WTC11 (cell line): ENCODE measurements at regions not wholly inside any gene's neighbourhood (a gene's known extent, or its start where the extent isn't known, plus 50 kb on each side); places are given as distances from the start of the nearest gene placed in this dataset.

Source experiments
- ELF4 ChIP-seq: sonication (generic); formaldehyde crosslinking; IDR thresholded peaks from 2 replicates; pipeline ENCODE4 v1.8.1; 2022; ENCODE audit warnings: low read depth, mild to moderate bottlenecking, moderate library complexity, missing genetic modification reagents
- EMX1 ChIP-seq: fragments of 250-450 bp; sonication (Bioruptor Pico); IDR thresholded peaks from 2 replicates; pipeline ENCODE4 v1.8.0; 2021; ENCODE audit warnings: mild to moderate bottlenecking
- ESRRA ChIP-seq: sonication (generic); formaldehyde crosslinking; IDR thresholded peaks from 2 replicates; pipeline ENCODE4 v1.8.1; 2022; ENCODE audit warnings: mild to moderate bottlenecking, missing genetic modification reagents, borderline replicate concordance
- JAZF1 ChIP-seq: fragments of 250-450 bp; sonication (Bioruptor Pico); IDR thresholded peaks from 2 replicates; pipeline ENCODE4 v1.9.0; 2021; ENCODE audit warnings: moderate library complexity, mild to moderate bottlenecking, inconsistent platforms
- KAT7 ChIP-seq: sonication (generic); formaldehyde crosslinking; IDR thresholded peaks from 2 replicates; pipeline ENCODE4 v1.8.1; 2023; ENCODE audit warnings: missing genetic modification reagents, mild to moderate bottlenecking, borderline replicate concordance
- NR2C2 ChIP-seq: sonication (generic); formaldehyde crosslinking; IDR thresholded peaks from 2 replicates; pipeline ENCODE4 v1.8.0; 2022; ENCODE audit warnings: mild to moderate bottlenecking, missing genetic modification reagents
- TEAD4 ChIP-seq: sonication (generic); formaldehyde crosslinking; IDR thresholded peaks from 2 replicates; pipeline ENCODE4 v1.8.0; 2022; ENCODE audit warnings: mild to moderate bottlenecking, missing genetic modification reagents
- ZNF263 ChIP-seq: sonication (generic); formaldehyde crosslinking; IDR thresholded peaks from 2 replicates; pipeline ENCODE4 v1.8.1; 2022; ENCODE audit warnings: low read depth, mild to moderate bottlenecking, moderate library complexity, missing genetic modification reagents
- TF ChIP-seq, protein P1 (sequence below): fragments of 200-600 bp; IDR thresholded peaks from 2 replicates; pipeline ENCODE4 v1.8.0; 2022; ENCODE audit warnings: antibody characterized with exemption
- TF ChIP-seq, protein P2 (sequence below): sonication (generic); formaldehyde crosslinking; conservative IDR thresholded peaks from 2 replicates; pipeline ENCODE4 v1.8.1; 2022; ENCODE audit warnings: mild to moderate bottlenecking, missing genetic modification reagents
- TF ChIP-seq, protein P3 (sequence below): sonication (generic); formaldehyde crosslinking; IDR thresholded peaks from 2 replicates; pipeline ENCODE4 v1.8.0; 2022; ENCODE audit warnings: mild to moderate bottlenecking, missing genetic modification reagents
- TF ChIP-seq, protein P4 (sequence below): sonication (generic); formaldehyde crosslinking; IDR thresholded peaks from 2 replicates; pipeline ENCODE4 v1.8.1; 2022; ENCODE audit warnings: missing genetic modification reagents, borderline replicate concordance

DNA sequence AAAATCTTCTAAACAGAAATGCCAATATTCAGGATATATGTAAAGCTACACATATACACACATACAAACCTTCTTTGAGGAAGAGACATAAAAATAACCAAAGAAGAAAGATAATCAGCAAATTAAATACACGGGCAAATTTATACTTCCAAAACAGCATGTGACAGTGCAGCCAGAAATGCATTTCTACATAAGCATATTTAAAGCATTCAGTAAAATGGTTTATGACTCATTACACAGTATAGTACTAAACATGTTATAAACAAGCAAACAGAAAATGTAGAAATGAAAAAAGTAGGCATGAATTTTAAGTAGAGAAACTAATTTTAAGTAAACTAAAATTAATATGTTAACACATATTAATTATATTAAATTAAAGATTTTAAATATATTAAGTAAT is 1717.2 kb downstream of the OTOL1 start:
- TF ChIP-seq, protein P1, sequence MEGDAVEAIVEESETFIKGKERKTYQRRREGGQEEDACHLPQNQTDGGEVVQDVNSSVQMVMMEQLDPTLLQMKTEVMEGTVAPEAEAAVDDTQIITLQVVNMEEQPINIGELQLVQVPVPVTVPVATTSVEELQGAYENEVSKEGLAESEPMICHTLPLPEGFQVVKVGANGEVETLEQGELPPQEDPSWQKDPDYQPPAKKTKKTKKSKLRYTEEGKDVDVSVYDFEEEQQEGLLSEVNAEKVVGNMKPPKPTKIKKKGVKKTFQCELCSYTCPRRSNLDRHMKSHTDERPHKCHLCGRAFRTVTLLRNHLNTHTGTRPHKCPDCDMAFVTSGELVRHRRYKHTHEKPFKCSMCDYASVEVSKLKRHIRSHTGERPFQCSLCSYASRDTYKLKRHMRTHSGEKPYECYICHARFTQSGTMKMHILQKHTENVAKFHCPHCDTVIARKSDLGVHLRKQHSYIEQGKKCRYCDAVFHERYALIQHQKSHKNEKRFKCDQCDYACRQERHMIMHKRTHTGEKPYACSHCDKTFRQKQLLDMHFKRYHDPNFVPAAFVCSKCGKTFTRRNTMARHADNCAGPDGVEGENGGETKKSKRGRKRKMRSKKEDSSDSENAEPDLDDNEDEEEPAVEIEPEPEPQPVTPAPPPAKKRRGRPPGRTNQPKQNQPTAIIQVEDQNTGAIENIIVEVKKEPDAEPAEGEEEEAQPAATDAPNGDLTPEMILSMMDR, result no peak
- no peak for TF ChIP-seq ELF4 (CRISPR knock-in tag)
- TF ChIP-seq, protein P2, sequence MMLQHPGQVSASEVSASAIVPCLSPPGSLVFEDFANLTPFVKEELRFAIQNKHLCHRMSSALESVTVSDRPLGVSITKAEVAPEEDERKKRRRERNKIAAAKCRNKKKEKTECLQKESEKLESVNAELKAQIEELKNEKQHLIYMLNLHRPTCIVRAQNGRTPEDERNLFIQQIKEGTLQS (CRISPR knock-in tag), result no peak
- TF ChIP-seq, protein P3, sequence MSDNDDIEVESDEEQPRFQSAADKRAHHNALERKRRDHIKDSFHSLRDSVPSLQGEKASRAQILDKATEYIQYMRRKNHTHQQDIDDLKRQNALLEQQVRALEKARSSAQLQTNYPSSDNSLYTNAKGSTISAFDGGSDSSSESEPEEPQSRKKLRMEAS, result no peak
- TF ChIP-seq NR2C2 (CRISPR knock-in tag), result no peak
- TF ChIP-seq, protein P4, sequence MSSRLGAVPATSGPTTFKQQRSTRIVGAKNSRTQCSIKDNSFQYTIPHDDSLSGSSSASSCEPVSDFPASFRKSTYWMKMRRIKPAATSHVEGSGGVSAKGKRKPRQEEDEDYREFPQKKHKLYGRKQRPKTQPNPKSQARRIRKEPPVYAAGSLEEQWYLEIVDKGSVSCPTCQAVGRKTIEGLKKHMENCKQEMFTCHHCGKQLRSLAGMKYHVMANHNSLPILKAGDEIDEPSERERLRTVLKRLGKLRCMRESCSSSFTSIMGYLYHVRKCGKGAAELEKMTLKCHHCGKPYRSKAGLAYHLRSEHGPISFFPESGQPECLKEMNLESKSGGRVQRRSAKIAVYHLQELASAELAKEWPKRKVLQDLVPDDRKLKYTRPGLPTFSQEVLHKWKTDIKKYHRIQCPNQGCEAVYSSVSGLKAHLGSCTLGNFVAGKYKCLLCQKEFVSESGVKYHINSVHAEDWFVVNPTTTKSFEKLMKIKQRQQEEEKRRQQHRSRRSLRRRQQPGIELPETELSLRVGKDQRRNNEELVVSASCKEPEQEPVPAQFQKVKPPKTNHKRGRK, result no peak
- no peak for TF ChIP-seq EMX1 (CRISPR knock-in tag)
- TF ChIP-seq KAT7, result no peak
- no peak for TF ChIP-seq TEAD4 (CRISPR knock-in tag)
- no peak for TF ChIP-seq JAZF1 (CRISPR knock-in tag)
- TF ChIP-seq ESRRA (CRISPR knock-in tag), result no peak
- no peak for TF ChIP-seq ZNF263
